HG03095 (cell line): ENCODE measurements at regions not wholly inside any gene's neighbourhood (a gene's known extent, or its start where the extent isn't known, plus 50 kb on each side); places are given as distances from the start of the nearest gene placed in this dataset.

ENCODE experiments used
- ATAC-seq: cut with Tn5 transposase; IDR thresholded peaks from one replicate; pipeline ENCODE4 v1.9.1; 2021; ENCODE audit warnings: moderate library complexity; ENCODE audit not compliant: unreplicated experiment

GRCh38 chr2:106941372-106941993 lies 55.5 kb upstream of the ST6GAL2 start:
- ATAC-seq: no peak

GRCh38 chr2:106943468-106944200 lies 57.7 kb upstream of the ST6GAL2 start:
- ATAC-seq: no peak

GRCh38 chr2:106944215-106944614 lies 58.2 kb upstream of the ST6GAL2 start:
- no peak for ATAC-seq

GRCh38 chr2:106948540-106948939 lies 62.6 kb upstream of the ST6GAL2 start:
- ATAC-seq: no peak

GRCh38 chr2:106953236-106953635 lies 67.3 kb upstream of the ST6GAL2 start:
- ATAC-seq: no peak

- no peak for ATAC-seq
Observed at GRCh38 chr2:106953779-106954178, 67.8 kb upstream of the ST6GAL2 start.

- no peak for ATAC-seq
Observed at GRCh38 chr2:106954304-106954703, 68.3 kb upstream of the ST6GAL2 start.

GRCh38 chr2:106956416-106956815 lies 70.4 kb upstream of the ST6GAL2 start:
- no peak for ATAC-seq

- ATAC-seq: no peak
Observed at GRCh38 chr2:106956879-106957278, 70.9 kb upstream of the ST6GAL2 start.

- ATAC-seq: no peak
Observed at GRCh38 chr2:106959975-106960682, 74.2 kb upstream of the ST6GAL2 start.

GRCh38 chr2:106960683-106961161 lies 74.8 kb upstream of the ST6GAL2 start:
- ATAC-seq: no peak

- no peak for ATAC-seq
Observed at GRCh38 chr2:106961328-106961727, 75.4 kb upstream of the ST6GAL2 start.

- ATAC-seq: no peak
Observed at GRCh38 chr2:106963156-106963555, 77.2 kb upstream of the ST6GAL2 start.

GRCh38 chr2:106963893-106964292 lies 77.9 kb upstream of the ST6GAL2 start:
- ATAC-seq: no peak

- no peak for ATAC-seq
Observed at GRCh38 chr2:106965611-106966010, 79.6 kb upstream of the ST6GAL2 start.

- no peak for ATAC-seq
Observed at GRCh38 chr2:106969777-106970176, 83.8 kb upstream of the ST6GAL2 start.

GRCh38 chr2:106970471-106971261 lies 84.7 kb upstream of the ST6GAL2 start:
- ATAC-seq: no peak

- no peak for ATAC-seq
Observed at GRCh38 chr2:106972782-106973181, 86.8 kb upstream of the ST6GAL2 start.

- no peak for ATAC-seq
Observed at GRCh38 chr2:106974891-106975290, 88.9 kb upstream of the ST6GAL2 start.

- ATAC-seq: no peak
Observed at GRCh38 chr2:106975641-106976040, 89.7 kb upstream of the ST6GAL2 start.

GRCh38 chr2:106976548-106976947 lies 90.6 kb upstream of the ST6GAL2 start:
- ATAC-seq: no peak
